ENCODE measurements at regions not wholly inside any gene's neighbourhood (a gene's known extent, or its start where the extent isn't known, plus 50 kb on each side); places are given as distances from the start of the nearest gene placed in this dataset.

- POLR2A ChIA-PET = no interaction called here
- DNase-seq (ENCODE audit: low read depth, low spot score) = no peak
- Histone ChIP-seq H3K9me3 (ENCODE audit: control insufficient read depth, insufficient read depth, low read length) (no peaks in the 10 kb centered on the region), H3K27ac (ENCODE audit: low read depth, low read length) (no peak overlapping the region), H3K27me3 (ENCODE audit: control insufficient read depth, insufficient read depth, low read length) (no peaks in the 10 kb centered on the region), H3K4me3 (ENCODE audit: low read depth, low read length) (no peak overlapping the region)
- TF ChIP-seq, protein P1, sequence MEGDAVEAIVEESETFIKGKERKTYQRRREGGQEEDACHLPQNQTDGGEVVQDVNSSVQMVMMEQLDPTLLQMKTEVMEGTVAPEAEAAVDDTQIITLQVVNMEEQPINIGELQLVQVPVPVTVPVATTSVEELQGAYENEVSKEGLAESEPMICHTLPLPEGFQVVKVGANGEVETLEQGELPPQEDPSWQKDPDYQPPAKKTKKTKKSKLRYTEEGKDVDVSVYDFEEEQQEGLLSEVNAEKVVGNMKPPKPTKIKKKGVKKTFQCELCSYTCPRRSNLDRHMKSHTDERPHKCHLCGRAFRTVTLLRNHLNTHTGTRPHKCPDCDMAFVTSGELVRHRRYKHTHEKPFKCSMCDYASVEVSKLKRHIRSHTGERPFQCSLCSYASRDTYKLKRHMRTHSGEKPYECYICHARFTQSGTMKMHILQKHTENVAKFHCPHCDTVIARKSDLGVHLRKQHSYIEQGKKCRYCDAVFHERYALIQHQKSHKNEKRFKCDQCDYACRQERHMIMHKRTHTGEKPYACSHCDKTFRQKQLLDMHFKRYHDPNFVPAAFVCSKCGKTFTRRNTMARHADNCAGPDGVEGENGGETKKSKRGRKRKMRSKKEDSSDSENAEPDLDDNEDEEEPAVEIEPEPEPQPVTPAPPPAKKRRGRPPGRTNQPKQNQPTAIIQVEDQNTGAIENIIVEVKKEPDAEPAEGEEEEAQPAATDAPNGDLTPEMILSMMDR (IDR thresholded peaks at IDR 0.05; ENCODE audit: low read depth, low read length) = no peak
- CTCF ChIA-PET = no interaction called here
Measured at GRCh38 chr16:52128361-52128760, 418.6 kb downstream of the TOX3 start.

DNA sequence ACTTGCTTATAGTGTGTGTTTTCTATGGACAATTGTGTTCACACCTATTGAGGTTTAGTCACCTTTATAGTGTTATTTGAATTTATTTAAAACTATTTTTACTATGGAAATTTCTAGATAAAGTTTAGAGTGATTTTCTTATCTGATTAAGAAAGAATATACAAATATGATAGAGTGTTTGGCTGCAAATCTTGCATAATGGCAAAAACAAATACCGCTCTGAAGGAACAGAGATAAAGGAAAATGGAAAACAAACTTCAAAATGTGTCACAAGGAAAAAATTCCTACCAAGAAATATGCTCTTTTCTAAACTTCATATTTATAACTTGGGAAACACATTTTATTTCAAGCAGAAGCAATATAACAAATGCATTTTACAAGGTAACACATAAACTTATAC is 423.1 kb downstream of the TOX3 start:
- TF ChIP-seq, protein P1 (IDR thresholded peaks at IDR 0.05; ENCODE audit: low read depth, low read length) = no peak
- Histone ChIP-seq H3K4me3 (ENCODE audit: low read depth, low read length) (no peak overlapping the region), H3K27me3 (ENCODE audit: control insufficient read depth, insufficient read depth, low read length) (no peaks in the 10 kb centered on the region), H3K27ac (ENCODE audit: low read depth, low read length) (no peak overlapping the region), H3K9me3 (ENCODE audit: control insufficient read depth, insufficient read depth, low read length) (peaks cover 2% of the 10 kb centered on the region)
- ChIA-PET CTCF (no interaction called here), POLR2A (no interaction called here)
- DNase-seq (ENCODE audit: low read depth, low spot score) = no peak

GRCh38 chr16:52123061-52123839 is 423.7 kb downstream of the TOX3 start:
- H3K4me3 ChIP-seq (ENCODE audit: low read depth, low read length) = no peak overlapping the region
- no peak for DNase-seq (ENCODE audit: low read depth, low spot score)
- TF ChIP-seq, protein P1 (IDR thresholded peaks at IDR 0.05; ENCODE audit: low read depth, low read length) = no peak
- POLR2A ChIA-PET = no interaction called here
- no peaks in the 10 kb centered on the region for H3K27me3 ChIP-seq (ENCODE audit: control insufficient read depth, insufficient read depth, low read length)
- CTCF ChIA-PET = no interaction called here
- peaks cover 7% of the 10 kb centered on the region for H3K9me3 ChIP-seq (ENCODE audit: control insufficient read depth, insufficient read depth, low read length)
- no peak overlapping the region for H3K27ac ChIP-seq (ENCODE audit: low read depth, low read length)

DNA sequence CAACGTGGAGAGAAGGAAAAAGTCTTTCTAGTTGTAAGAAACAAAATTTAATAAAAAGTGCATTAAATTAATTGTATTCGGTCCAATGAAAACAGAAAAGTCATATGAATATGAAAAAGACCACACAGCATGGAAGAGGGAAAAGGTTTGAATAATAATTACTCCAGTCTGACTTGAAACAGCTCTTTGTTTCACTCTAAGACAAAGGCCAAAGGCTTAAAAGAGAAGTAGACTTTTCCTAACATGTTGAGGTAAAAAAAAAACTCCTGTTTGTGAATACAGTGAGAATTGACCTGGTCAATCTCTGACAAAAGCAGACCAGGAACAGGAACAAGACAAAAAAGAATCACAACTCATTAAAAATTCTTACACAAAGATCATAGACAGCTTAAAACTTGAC is 429.8 kb downstream of the TOX3 start:
- POLR2A ChIA-PET = no interaction called here
- TF ChIP-seq, protein P1 (IDR thresholded peaks at IDR 0.05; ENCODE audit: low read depth, low read length) = no peak
- Histone ChIP-seq H3K9me3 (ENCODE audit: control insufficient read depth, insufficient read depth, low read length) (peaks cover 7% of the 10 kb centered on the region), H3K27me3 (ENCODE audit: control insufficient read depth, insufficient read depth, low read length) (no peaks in the 10 kb centered on the region), H3K4me3 (ENCODE audit: low read depth, low read length) (no peak overlapping the region), H3K27ac (ENCODE audit: low read depth, low read length) (no peak overlapping the region)
- DNase-seq (ENCODE audit: low read depth, low spot score) = no peak
- CTCF ChIA-PET = no interaction called here

DNA sequence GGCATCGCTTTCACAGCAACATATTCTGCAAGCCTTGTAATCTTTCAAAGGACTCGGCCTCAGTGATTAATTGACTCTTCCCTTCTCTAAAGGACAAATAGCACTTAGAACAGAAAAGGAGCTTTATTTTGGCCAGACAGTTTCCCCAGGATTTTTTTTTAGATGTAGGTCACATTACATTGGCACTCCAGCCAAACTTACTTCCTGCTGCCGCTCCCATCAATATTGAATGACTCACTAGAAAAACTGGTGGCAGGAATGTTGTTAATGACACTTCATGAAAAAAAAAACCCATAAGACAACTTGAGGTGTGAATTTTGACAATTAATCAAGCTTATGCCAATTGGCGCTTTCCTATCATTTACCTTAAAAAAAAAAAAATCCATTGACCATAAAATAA is 432.6 kb downstream of the TOX3 start:
- no peak for DNase-seq (ENCODE audit: low read depth, low spot score)
- Histone ChIP-seq H3K4me3 (ENCODE audit: low read depth, low read length) (no peak overlapping the region), H3K27me3 (ENCODE audit: control insufficient read depth, insufficient read depth, low read length) (no peaks in the 10 kb centered on the region), H3K9me3 (ENCODE audit: control insufficient read depth, insufficient read depth, low read length) (peaks cover 7% of the 10 kb centered on the region), H3K27ac (ENCODE audit: low read depth, low read length) (no peak overlapping the region)
- ChIA-PET POLR2A (no interaction called here), CTCF (no interaction called here)
- TF ChIP-seq, protein P1 (IDR thresholded peaks at IDR 0.05; ENCODE audit: low read depth, low read length) = no peak
